Keratinocyte (primary cell): ENCODE measurements at regions not wholly inside any gene's neighbourhood (a gene's known extent, or its start where the extent isn't known, plus 50 kb on each side); places are given as distances from the start of the nearest gene placed in this dataset.

Experiments used
- DNase-seq: peaks from one replicate; pipeline ENCODE4 v3.0.0-alpha.2; 2011; ENCODE audit warnings: low read depth, missing footprints, low spot score
- FAIRE-seq: peaks from 2 replicates; lab custom pipeline; 2011; peaks lifted over from hg19 to GRCh38; lab: Jason Lieb, UNC
- H2AFZ ChIP-seq: 2 replicates; pipeline ENCODE4 v1.6.0; 2012; ENCODE audit warnings: low read length, control low read depth, inconsistent platforms; ENCODE audit not compliant: control insufficient read depth
- H3K27ac ChIP-seq: 2 replicates; pipeline ENCODE4 v1.5.1; 2011; ENCODE audit warnings: low read length; ENCODE audit not compliant: control insufficient read depth, insufficient read depth
- H3K27me3 ChIP-seq: 3 replicates; pipeline ENCODE4 v1.6.0; 2011; ENCODE audit warnings: low read length; ENCODE audit not compliant: control insufficient read depth, insufficient read depth; ENCODE audit errors: extremely low read depth
- H3K36me3 ChIP-seq, 2 experiments: 2 replicates in 1 of 2; 3 replicates in 1 of 2; pipeline ENCODE4 v1.5.1; 2011; ENCODE audit warnings: low read length in 2 of 2, mild to moderate bottlenecking in 1 of 2; ENCODE audit not compliant: control insufficient read depth in 2 of 2, insufficient read depth in 2 of 2; ENCODE audit errors: extremely low read depth in 1 of 2
- H3K4me1 ChIP-seq: 3 replicates; pipeline ENCODE4 v1.5.1; 2011; ENCODE audit warnings: low read length; ENCODE audit not compliant: control insufficient read depth, insufficient read depth; ENCODE audit errors: extremely low read depth
- H3K4me2 ChIP-seq: 3 replicates; pipeline ENCODE4 v1.6.0; 2011; ENCODE audit warnings: low read depth, low read length; ENCODE audit not compliant: control insufficient read depth, insufficient read depth; ENCODE audit errors: extremely low read depth
- H3K4me3 ChIP-seq, 3 experiments: fragments of 200-600 bp in 1 of 3; sonication (generic) in 1 of 3; 2 replicates in 2 of 3; 3 replicates in 1 of 3; pipeline ENCODE4 v1.5.1; 2011 to 2016; ENCODE audit warnings: low read length in 3 of 3, mild to moderate bottlenecking in 3 of 3, control low read depth in 2 of 3, inconsistent platforms in 1 of 3, low read depth in 1 of 3, mixed read lengths in 1 of 3, mixed run types in 1 of 3, moderate library complexity in 1 of 3; ENCODE audit not compliant: control insufficient read depth in 2 of 3, insufficient read depth in 2 of 3; ENCODE audit errors: extremely low read depth in 1 of 3
- H3K79me2 ChIP-seq: 2 replicates; pipeline ENCODE4 v1.6.0; 2012; ENCODE audit warnings: low read length; ENCODE audit not compliant: control insufficient read depth, insufficient read depth
- H3K9ac ChIP-seq: 3 replicates; pipeline ENCODE4 v1.6.0; 2011; ENCODE audit warnings: low read length; ENCODE audit not compliant: control insufficient read depth, insufficient read depth; ENCODE audit errors: extremely low read depth
- H3K9me1 ChIP-seq: 3 replicates; pipeline ENCODE4 v1.6.0; 2011; ENCODE audit warnings: low read length; ENCODE audit not compliant: control insufficient read depth, insufficient read depth; ENCODE audit errors: extremely low read depth
- H3K9me3 ChIP-seq: 2 replicates; pipeline ENCODE4 v1.5.1; 2012; ENCODE audit warnings: low read depth, low read length; ENCODE audit not compliant: control insufficient read depth
- H4K20me1 ChIP-seq: 3 replicates; pipeline ENCODE4 v1.6.0; 2011; ENCODE audit warnings: low read length; ENCODE audit not compliant: control insufficient read depth, insufficient read depth; ENCODE audit errors: extremely low read depth
- CTCF ChIP-seq, 3 experiments: IDR thresholded peaks in 1 of 3; conservative IDR thresholded peaks in 1 of 3; optimal IDR thresholded peaks in 1 of 3; 2 replicates in 2 of 3; 3 replicates in 1 of 3; pipeline versions ENCODE3 to v1.5.1; 2011; ENCODE audit warnings: low read length in 3 of 3, mild to moderate bottlenecking in 3 of 3, moderate library complexity in 2 of 3, control low read depth in 1 of 3, inconsistent platforms in 1 of 3; ENCODE audit not compliant: insufficient read depth in 2 of 3; ENCODE audit errors: extremely low read depth in 1 of 3
- EZH2 ChIP-seq: IDR thresholded peaks from one replicate; pipeline ENCODE4 v1.6.1; 2012; ENCODE audit warnings: inconsistent platforms, mild to moderate bottlenecking, low read length, moderate library complexity
- dilution Hi-C: fragments of 300-500 bp; cut with MboI; formaldehyde crosslinking; loops from one replicate; pipeline ENCODE4 v1.7.0; 2020; ENCODE audit warnings: low sequenced_read_pairs; ENCODE audit not compliant: extremely low pct_ligation_motif_present

DNA sequence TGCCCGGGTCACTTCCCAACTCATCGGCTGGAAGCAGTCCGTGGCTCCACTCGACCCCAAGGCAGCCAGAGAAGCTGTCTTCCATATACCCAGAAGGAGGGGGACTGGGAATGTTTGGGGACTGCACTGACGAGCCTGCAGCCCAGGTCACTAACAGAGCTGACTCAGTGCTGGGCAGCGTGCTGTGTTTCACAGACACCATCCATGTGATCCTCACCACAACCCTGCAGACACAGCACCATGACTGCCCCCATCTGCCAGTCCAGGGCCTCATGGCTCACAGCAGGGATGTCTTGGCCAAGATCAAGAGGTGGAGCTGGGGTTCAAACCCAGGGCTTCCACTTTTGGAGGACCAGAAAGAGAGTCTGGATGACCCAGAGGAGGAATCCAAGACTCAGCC lies 67.9 kb downstream of the KLHDC7A start:
- Histone ChIP-seq H2AFZ (no peak overlapping the region), H3K27me3 (peaks cover 3% of the 10 kb centered on the region), H3K27ac (no peak overlapping the region), H3K36me3 (no peaks in the 10 kb centered on the region), H3K4me2 (no peak overlapping the region), H3K9me3 (no peaks in the 10 kb centered on the region), H3K9me1 (no peaks in the 10 kb centered on the region), H3K4me3 (no peak overlapping the region), H4K20me1 (no peaks in the 10 kb centered on the region), H3K4me1 (no peaks in the 10 kb centered on the region), H3K9ac (no peak overlapping the region), H3K79me2 (no peaks in the 10 kb centered on the region)
- FAIRE-seq, result no peak
- no peak for DNase-seq
- dilution Hi-C loops, result no loop called here
- TF ChIP-seq EZH2, result no peak
- TF ChIP-seq CTCF (optimal IDR thresholded peaks at IDR 0.05 in 1 of 3, IDR thresholded peaks at IDR 0.05 in 1 of 3, conservative IDR thresholded peaks at IDR 0.05 in 1 of 3; ENCODE audit: extremely low read depth in 1 of 3, insufficient read depth in 2 of 3, low read length in 3 of 3), result no peak

GRCh38 chr1:18549106-18549505 lies 68.4 kb downstream of the KLHDC7A start:
- Histone ChIP-seq H3K9ac (no peak overlapping the region), H3K4me1 (no peaks in the 10 kb centered on the region), H3K27me3 (peaks cover 3% of the 10 kb centered on the region), H3K4me3 (no peak overlapping the region), H3K36me3 (no peaks in the 10 kb centered on the region), H3K9me1 (no peaks in the 10 kb centered on the region), H3K79me2 (no peaks in the 10 kb centered on the region), H3K27ac (no peak overlapping the region), H2AFZ (no peak overlapping the region), H4K20me1 (no peaks in the 10 kb centered on the region), H3K4me2 (no peak overlapping the region), H3K9me3 (no peaks in the 10 kb centered on the region)
- dilution Hi-C loops, result no loop called here
- DNase-seq (no peak), FAIRE-seq (no peak)
- no peak for TF ChIP-seq CTCF (optimal IDR thresholded peaks at IDR 0.05 in 1 of 3, IDR thresholded peaks at IDR 0.05 in 1 of 3, conservative IDR thresholded peaks at IDR 0.05 in 1 of 3; ENCODE audit: extremely low read depth in 1 of 3, insufficient read depth in 2 of 3, low read length in 3 of 3)
- no peak for TF ChIP-seq EZH2
